ENCODE measurements at regions not wholly inside any gene's neighbourhood (a gene's known extent, or its start where the extent isn't known, plus 50 kb on each side); places are given as distances from the start of the nearest gene placed in this dataset.
"Not testable (repeated sequence)": the region's sequence is repeated elsewhere in the genome, so short reads cannot be mapped to it uniquely, and the experiment has no call there.

DNA sequence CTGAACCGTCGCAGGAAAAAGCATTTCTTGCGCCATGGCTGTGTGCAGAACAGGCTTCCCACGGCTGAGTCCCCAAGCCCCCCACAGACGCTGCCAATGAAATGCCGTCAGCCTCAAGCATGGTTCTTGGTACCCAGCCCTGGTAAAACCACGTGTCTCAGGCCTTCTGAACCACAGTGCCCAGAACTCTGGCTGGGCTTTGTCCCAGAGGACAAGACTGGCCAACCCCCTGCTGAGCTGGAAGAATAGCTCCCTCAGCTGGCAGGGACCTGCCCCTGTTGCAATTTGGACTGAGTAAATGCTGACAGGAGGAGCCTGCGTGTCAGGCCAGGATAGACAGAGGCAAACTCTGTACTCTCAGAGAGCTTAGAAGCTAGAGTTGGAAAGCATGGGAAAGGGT, 106.2 kb downstream of the TNFRSF13B start:
- H3K27me3 Mint-ChIP-seq; DNase-seq; CTCF ChIA-PET; H3K9me3 ChIP-seq (ENCODE audit: low read length); H3K27ac Mint-ChIP-seq; H3K4me1 ChIP-seq (ENCODE audit: insufficient read depth, low read length); H3K27me3 ChIP-seq (ENCODE audit: insufficient read depth, low read length, poor library complexity, severe bottlenecking); POLR2A ChIA-PET; H3K4me3 ChIP-seq (ENCODE audit: low read length); H3K27ac ChIP-seq (ENCODE audit: low read depth, low read length); H3K36me3 Mint-ChIP-seq; H3K36me3 ChIP-seq (ENCODE audit: insufficient read depth, low read length); H3K4me1 Mint-ChIP-seq; H3K9me3 Mint-ChIP-seq; H3K4me3 Mint-ChIP-seq: not testable (repeated sequence)

DNA sequence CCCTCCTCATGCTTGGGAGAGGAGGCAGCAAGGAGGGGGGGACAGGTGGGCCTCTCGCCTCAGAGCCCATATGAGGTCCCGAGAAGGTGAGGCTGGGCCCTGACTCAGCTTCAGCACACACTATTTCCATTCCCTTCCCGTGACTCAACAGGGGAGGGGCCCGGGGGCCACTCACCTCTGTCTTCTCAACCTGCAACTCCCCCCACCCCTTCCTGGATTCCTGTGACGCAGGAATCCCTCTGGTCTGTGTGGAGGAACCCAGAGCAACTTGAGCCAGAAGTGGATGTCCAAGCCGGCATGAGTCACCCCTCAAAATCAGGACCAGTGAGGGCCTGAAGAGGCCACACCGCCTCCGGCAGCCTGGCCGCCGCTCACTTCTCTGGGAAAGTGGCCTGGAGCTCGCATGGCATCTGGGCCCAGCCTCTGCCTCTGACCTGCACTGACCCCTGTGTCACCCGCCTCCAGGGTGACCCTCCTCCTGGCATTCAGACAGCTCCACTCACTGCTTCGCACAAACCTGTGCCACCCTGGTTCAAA, 106.8 kb downstream of the TNFRSF13B start:
- H3K36me3 ChIP-seq (ENCODE audit: insufficient read depth, low read length); DNase-seq; CTCF ChIA-PET; H3K9me3 Mint-ChIP-seq; H3K27ac ChIP-seq (ENCODE audit: low read depth, low read length); H3K9me3 ChIP-seq (ENCODE audit: low read length); H3K27ac Mint-ChIP-seq; H3K27me3 Mint-ChIP-seq; POLR2A ChIA-PET; H3K4me3 Mint-ChIP-seq; H3K4me3 ChIP-seq (ENCODE audit: low read length); H3K4me1 Mint-ChIP-seq; H3K4me1 ChIP-seq (ENCODE audit: insufficient read depth, low read length); H3K27me3 ChIP-seq (ENCODE audit: insufficient read depth, low read length, poor library complexity, severe bottlenecking); H3K36me3 Mint-ChIP-seq: not testable (repeated sequence)

DNA sequence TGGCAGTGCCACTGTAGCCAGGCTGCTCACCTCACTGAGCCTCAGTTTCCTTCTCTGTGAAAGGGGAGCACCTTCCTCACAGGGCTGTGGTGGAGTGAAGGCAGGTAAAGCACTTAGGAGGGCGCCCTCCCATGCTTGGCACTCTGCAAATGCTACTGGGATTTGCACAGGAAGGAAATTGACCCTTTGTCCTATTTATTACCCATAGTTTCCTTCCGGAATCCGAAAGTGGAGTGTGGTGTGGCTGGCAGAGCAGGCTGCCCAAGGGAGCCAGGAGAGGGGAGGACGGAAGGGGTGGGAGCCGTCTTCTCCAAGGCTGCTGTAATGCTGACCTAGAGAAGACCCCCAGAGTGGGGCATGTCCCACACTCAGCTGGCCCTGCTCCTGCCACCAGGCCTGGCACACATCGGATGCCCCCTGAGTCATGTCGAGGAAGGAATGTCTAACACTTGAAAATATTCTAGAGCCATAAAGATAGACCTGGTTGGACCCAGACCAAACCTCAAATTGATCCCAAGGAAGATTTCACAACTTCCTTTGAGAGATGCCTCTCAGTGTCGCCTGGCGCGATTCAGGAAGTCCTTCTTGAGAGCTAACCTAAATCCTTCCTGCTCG, 107.3 kb downstream of the TNFRSF13B start:
- H3K27ac ChIP-seq (ENCODE audit: low read depth, low read length); H3K27me3 ChIP-seq (ENCODE audit: insufficient read depth, low read length, poor library complexity, severe bottlenecking); H3K27ac Mint-ChIP-seq; H3K36me3 Mint-ChIP-seq; H3K9me3 Mint-ChIP-seq; POLR2A ChIA-PET; H3K4me1 ChIP-seq (ENCODE audit: insufficient read depth, low read length); H3K4me3 ChIP-seq (ENCODE audit: low read length); H3K36me3 ChIP-seq (ENCODE audit: insufficient read depth, low read length); CTCF ChIA-PET; DNase-seq; H3K27me3 Mint-ChIP-seq; H3K4me3 Mint-ChIP-seq; H3K4me1 Mint-ChIP-seq; H3K9me3 ChIP-seq (ENCODE audit: low read length): not testable (repeated sequence)

DNA sequence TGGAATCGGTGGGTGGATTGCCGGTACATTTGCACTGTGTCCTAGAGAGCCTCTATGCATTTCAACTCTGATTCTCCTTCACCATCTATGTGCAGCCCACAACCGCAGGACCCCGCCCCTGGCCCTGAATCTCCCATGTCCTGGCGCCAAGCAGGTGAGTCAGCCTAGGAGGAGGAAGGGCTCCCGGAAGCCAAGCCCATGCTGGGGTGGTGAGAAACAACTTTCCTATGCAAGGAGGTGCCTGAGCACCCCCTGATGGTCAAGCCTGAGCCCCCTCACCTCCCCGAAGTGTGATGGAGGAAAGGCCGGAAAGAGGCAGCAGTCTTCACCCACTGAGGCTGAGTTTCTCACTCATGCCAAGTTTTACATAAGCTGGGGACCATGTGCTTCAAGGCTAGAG, 110.8 kb downstream of the TNFRSF13B start:
- H3K27ac ChIP-seq (ENCODE audit: low read depth, low read length); H3K9me3 ChIP-seq (ENCODE audit: low read length); H3K27me3 Mint-ChIP-seq; H3K27me3 ChIP-seq (ENCODE audit: insufficient read depth, low read length, poor library complexity, severe bottlenecking); CTCF ChIA-PET; H3K4me3 Mint-ChIP-seq; H3K4me1 Mint-ChIP-seq; H3K36me3 ChIP-seq (ENCODE audit: insufficient read depth, low read length); H3K4me1 ChIP-seq (ENCODE audit: insufficient read depth, low read length); H3K9me3 Mint-ChIP-seq; POLR2A ChIA-PET; DNase-seq; H3K27ac Mint-ChIP-seq; H3K36me3 Mint-ChIP-seq; H3K4me3 ChIP-seq (ENCODE audit: low read length): not testable (repeated sequence)

DNA sequence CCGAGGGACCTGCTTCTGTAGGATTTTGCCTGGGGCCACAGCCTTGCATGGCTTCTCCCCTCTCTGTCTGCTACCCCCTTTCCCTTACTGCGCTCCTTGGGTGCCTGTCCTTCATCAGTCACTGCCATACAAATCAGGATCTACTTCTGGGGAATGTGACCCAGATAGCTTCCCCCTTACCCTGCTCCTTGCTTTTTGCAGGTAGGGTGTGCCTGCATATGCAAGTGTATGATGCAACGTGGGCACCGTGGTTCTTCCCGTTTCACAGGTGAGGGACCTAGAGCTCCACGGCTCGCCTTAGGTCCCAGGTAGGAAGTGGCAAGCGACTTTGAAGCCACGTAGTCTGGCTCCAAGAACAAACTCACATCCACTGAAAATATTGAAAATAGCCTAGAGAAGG, 111.5 kb downstream of the TNFRSF13B start:
- H3K27me3 ChIP-seq (ENCODE audit: insufficient read depth, low read length, poor library complexity, severe bottlenecking); H3K4me3 ChIP-seq (ENCODE audit: low read length); H3K36me3 ChIP-seq (ENCODE audit: insufficient read depth, low read length); CTCF ChIA-PET; H3K27ac Mint-ChIP-seq; H3K9me3 ChIP-seq (ENCODE audit: low read length); DNase-seq; H3K4me1 Mint-ChIP-seq; H3K27ac ChIP-seq (ENCODE audit: low read depth, low read length); H3K4me3 Mint-ChIP-seq; H3K27me3 Mint-ChIP-seq; H3K9me3 Mint-ChIP-seq; H3K4me1 ChIP-seq (ENCODE audit: insufficient read depth, low read length); POLR2A ChIA-PET; H3K36me3 Mint-ChIP-seq: not testable (repeated sequence)

DNA sequence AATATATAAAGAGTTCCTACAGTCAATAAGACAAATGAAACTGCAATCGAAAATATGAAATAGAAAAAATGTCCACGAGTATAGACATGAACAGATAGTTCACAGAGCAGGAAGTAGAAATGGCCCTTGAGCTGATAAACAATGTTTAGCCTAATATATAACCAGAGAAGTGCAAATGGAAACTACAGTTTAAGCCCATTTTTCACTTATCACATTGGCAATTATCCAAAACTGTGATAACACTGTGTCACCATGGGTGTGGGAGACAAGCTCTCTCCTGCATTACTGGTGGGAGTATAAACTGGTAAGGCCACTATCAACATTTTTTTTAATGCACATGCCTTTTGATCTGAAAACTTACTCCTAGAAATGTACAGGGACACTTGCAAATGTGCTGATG, 112.4 kb downstream of the TNFRSF13B start:
- DNase-seq; H3K27ac Mint-ChIP-seq; H3K36me3 Mint-ChIP-seq; H3K9me3 Mint-ChIP-seq; CTCF ChIA-PET; H3K27me3 Mint-ChIP-seq; H3K4me1 Mint-ChIP-seq; H3K36me3 ChIP-seq (ENCODE audit: insufficient read depth, low read length); H3K4me1 ChIP-seq (ENCODE audit: insufficient read depth, low read length); H3K27me3 ChIP-seq (ENCODE audit: insufficient read depth, low read length, poor library complexity, severe bottlenecking); POLR2A ChIA-PET; H3K9me3 ChIP-seq (ENCODE audit: low read length); H3K27ac ChIP-seq (ENCODE audit: low read depth, low read length); H3K4me3 ChIP-seq (ENCODE audit: low read length); H3K4me3 Mint-ChIP-seq: not testable (repeated sequence)

DNA sequence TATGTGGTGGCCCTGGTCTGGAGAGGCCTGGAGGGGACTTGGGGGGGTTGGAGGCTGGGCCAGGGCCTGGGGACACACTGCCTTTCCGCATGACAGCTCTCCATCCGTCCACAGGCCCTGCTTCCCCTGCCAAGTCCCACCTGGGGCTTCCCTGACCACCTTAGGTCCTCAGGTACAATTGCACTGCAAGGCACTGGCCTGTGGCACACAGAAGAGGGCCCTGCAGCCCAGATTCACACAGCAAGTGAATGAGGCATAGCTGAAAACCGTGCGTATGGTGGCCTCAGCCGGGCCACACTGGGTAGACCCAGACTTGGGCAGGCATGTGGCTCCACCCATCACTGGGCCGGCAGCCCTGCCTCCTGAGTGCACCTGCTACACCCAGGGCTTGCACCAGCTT, 114.2 kb downstream of the TNFRSF13B start:
- POLR2A ChIA-PET; H3K4me1 Mint-ChIP-seq; H3K27me3 Mint-ChIP-seq; H3K9me3 Mint-ChIP-seq; H3K27ac ChIP-seq (ENCODE audit: low read depth, low read length); H3K4me1 ChIP-seq (ENCODE audit: insufficient read depth, low read length); DNase-seq; H3K36me3 Mint-ChIP-seq; CTCF ChIA-PET; H3K36me3 ChIP-seq (ENCODE audit: insufficient read depth, low read length); H3K9me3 ChIP-seq (ENCODE audit: low read length); H3K27ac Mint-ChIP-seq; H3K27me3 ChIP-seq (ENCODE audit: insufficient read depth, low read length, poor library complexity, severe bottlenecking); H3K4me3 Mint-ChIP-seq; H3K4me3 ChIP-seq (ENCODE audit: low read length): not testable (repeated sequence)

DNA sequence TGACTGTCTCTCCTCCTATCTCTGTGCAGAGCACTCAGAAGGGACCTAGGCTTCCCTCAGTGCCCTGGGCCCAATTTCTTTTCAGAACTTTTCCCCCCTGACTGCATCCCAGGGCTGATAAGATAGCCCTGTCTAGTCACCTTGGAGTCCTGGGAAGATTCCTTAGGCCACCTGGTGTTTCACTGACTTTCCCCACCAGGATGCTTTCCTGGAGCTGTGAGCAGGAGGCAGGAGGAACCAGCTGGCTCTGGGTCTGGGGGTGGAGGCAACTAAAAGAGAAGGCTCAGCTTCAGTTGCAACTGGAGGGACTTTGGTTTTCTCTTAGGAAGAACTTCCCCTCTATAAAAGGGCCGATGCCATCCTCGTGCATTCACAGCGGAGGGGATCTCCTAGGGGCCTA, 115.1 kb downstream of the TNFRSF13B start:
- H3K9me3 ChIP-seq (ENCODE audit: low read length); H3K4me3 Mint-ChIP-seq; H3K36me3 Mint-ChIP-seq; H3K36me3 ChIP-seq (ENCODE audit: insufficient read depth, low read length); H3K4me1 ChIP-seq (ENCODE audit: insufficient read depth, low read length); POLR2A ChIA-PET; H3K27ac ChIP-seq (ENCODE audit: low read depth, low read length); H3K27me3 ChIP-seq (ENCODE audit: insufficient read depth, low read length, poor library complexity, severe bottlenecking); H3K9me3 Mint-ChIP-seq; H3K4me3 ChIP-seq (ENCODE audit: low read length); DNase-seq; H3K4me1 Mint-ChIP-seq; H3K27me3 Mint-ChIP-seq; CTCF ChIA-PET; H3K27ac Mint-ChIP-seq: not testable (repeated sequence)

DNA sequence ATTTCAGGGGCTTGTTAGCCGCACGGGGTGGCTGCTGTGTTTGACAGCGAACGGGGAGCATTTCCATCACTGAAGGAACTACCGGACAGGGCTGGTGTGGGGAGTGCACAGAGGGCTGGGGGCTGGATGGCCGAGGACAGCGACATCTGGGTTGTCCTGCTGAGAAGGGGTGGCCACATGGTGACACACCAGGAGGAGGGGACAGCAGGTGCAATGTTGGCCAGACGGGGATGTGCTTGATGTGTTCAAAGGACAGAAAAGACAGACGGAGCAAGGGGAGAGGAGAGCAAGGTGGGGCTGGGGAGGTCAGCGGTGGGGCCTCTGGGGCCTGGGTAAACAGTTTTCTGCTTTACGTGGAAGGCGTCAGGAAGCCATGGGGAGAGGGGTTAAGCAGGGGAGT, 115.7 kb downstream of the TNFRSF13B start:
- H3K27ac Mint-ChIP-seq; H3K36me3 ChIP-seq (ENCODE audit: insufficient read depth, low read length); H3K9me3 Mint-ChIP-seq; POLR2A ChIA-PET; H3K36me3 Mint-ChIP-seq; CTCF ChIA-PET; H3K27me3 ChIP-seq (ENCODE audit: insufficient read depth, low read length, poor library complexity, severe bottlenecking); H3K27ac ChIP-seq (ENCODE audit: low read depth, low read length); H3K4me1 Mint-ChIP-seq; H3K9me3 ChIP-seq (ENCODE audit: low read length); H3K4me1 ChIP-seq (ENCODE audit: insufficient read depth, low read length); H3K27me3 Mint-ChIP-seq; H3K4me3 ChIP-seq (ENCODE audit: low read length); DNase-seq; H3K4me3 Mint-ChIP-seq: not testable (repeated sequence)

All from CD8-positive, alpha-beta memory T cell (primary cell).